ENCODE measurements at regions not wholly inside any gene's neighbourhood (a gene's known extent, or its start where the extent isn't known, plus 50 kb on each side); places are given as distances from the start of the nearest gene placed in this dataset.

- H3K4me1 ChIP-seq, result no peaks in the 10 kb centered on the region
- H3K27me3 ChIP-seq, result no peaks in the 10 kb centered on the region
- no peak overlapping the region for H3K4me3 ChIP-seq
- intact Hi-C loops (cut with DNase I), result no loop called here
- TF ChIP-seq CTCF (IDR thresholded peaks at IDR 0.05) (no peak), POLR2A (IDR thresholded peaks at IDR 0.05) (no peak), POLR2AphosphoS5 (IDR thresholded peaks at IDR 0.05; ENCODE audit: insufficient read depth in 1 of 2, low read depth in 1 of 2) (no peak)
- DNase-seq (ENCODE audit: extremely low spot score in 2 of 2), result no peak
- H3K9me3 ChIP-seq, result no peaks in the 10 kb centered on the region
- no peaks in the 10 kb centered on the region for H3K36me3 ChIP-seq
- no peak overlapping the region for H3K27ac ChIP-seq
These were observed 183.8 kb upstream of the PDE3A start for GRCh38 chr12:20184514-20184913.

- no peak overlapping the region for H3K27ac ChIP-seq
- DNase-seq (ENCODE audit: extremely low spot score in 2 of 2), result no peak
- no peak for TF ChIP-seq POLR2A (IDR thresholded peaks at IDR 0.05)
- no peak for TF ChIP-seq CTCF (IDR thresholded peaks at IDR 0.05)
- TF ChIP-seq POLR2AphosphoS5 (IDR thresholded peaks at IDR 0.05; ENCODE audit: insufficient read depth in 1 of 2, low read depth in 1 of 2), result no peak
- H3K9me3 ChIP-seq, result no peaks in the 10 kb centered on the region
- H3K4me3 ChIP-seq, result no peak overlapping the region
- intact Hi-C loops (cut with DNase I), result no loop called here
- H3K36me3 ChIP-seq, result no peaks in the 10 kb centered on the region
- H3K27me3 ChIP-seq, result no peaks in the 10 kb centered on the region
- H3K4me1 ChIP-seq, result no peaks in the 10 kb centered on the region
These were observed 180.9 kb upstream of the PDE3A start for GRCh38 chr12:20187456-20187855.

GRCh38 chr12:20188930-20189653 lies 179.2 kb upstream of the PDE3A start:
- no peak for DNase-seq (ENCODE audit: extremely low spot score in 2 of 2)
- intact Hi-C loops (cut with DNase I), result no loop called here
- H3K4me3 ChIP-seq, result no peak overlapping the region
- H3K27me3 ChIP-seq, result no peaks in the 10 kb centered on the region
- no peaks in the 10 kb centered on the region for H3K9me3 ChIP-seq
- no peaks in the 10 kb centered on the region for H3K4me1 ChIP-seq
- no peaks in the 10 kb centered on the region for H3K36me3 ChIP-seq
- TF ChIP-seq CTCF (IDR thresholded peaks at IDR 0.05) (no peak), POLR2A (IDR thresholded peaks at IDR 0.05) (no peak), POLR2AphosphoS5 (IDR thresholded peaks at IDR 0.05; ENCODE audit: insufficient read depth in 1 of 2, low read depth in 1 of 2) (no peak)
- no peak overlapping the region for H3K27ac ChIP-seq

- Histone ChIP-seq H3K4me1 (no peaks in the 10 kb centered on the region), H3K36me3 (no peaks in the 10 kb centered on the region), H3K27ac (no peak overlapping the region), H3K9me3 (no peaks in the 10 kb centered on the region), H3K27me3 (no peaks in the 10 kb centered on the region), H3K4me3 (no peak overlapping the region)
- intact Hi-C loops (cut with DNase I), result no loop called here
- DNase-seq (ENCODE audit: extremely low spot score in 2 of 2), result no peak
- TF ChIP-seq POLR2A (IDR thresholded peaks at IDR 0.05), result no peak
- no peak for TF ChIP-seq CTCF (IDR thresholded peaks at IDR 0.05)
- no peak for TF ChIP-seq POLR2AphosphoS5 (IDR thresholded peaks at IDR 0.05; ENCODE audit: insufficient read depth in 1 of 2, low read depth in 1 of 2)
These were observed 178.6 kb upstream of the PDE3A start for GRCh38 chr12:20189767-20190166.

- Histone ChIP-seq H3K9me3 (no peaks in the 10 kb centered on the region), H3K4me3 (no peak overlapping the region), H3K27ac (no peak overlapping the region), H3K4me1 (no peaks in the 10 kb centered on the region), H3K27me3 (no peaks in the 10 kb centered on the region), H3K36me3 (no peaks in the 10 kb centered on the region)
- DNase-seq (ENCODE audit: extremely low spot score in 2 of 2), result no peak
- intact Hi-C loops (cut with DNase I), result no loop called here
- TF ChIP-seq CTCF (IDR thresholded peaks at IDR 0.05) (no peak), POLR2AphosphoS5 (IDR thresholded peaks at IDR 0.05; ENCODE audit: insufficient read depth in 1 of 2, low read depth in 1 of 2) (no peak), POLR2A (IDR thresholded peaks at IDR 0.05) (no peak)
These were observed 174.2 kb upstream of the PDE3A start for GRCh38 chr12:20194171-20194570.
